ENCODE measurements at regions not wholly inside any gene's neighbourhood (a gene's known extent, or its start where the extent isn't known, plus 50 kb on each side); places are given as distances from the start of the nearest gene placed in this dataset.

- no peak overlapping the region for H3K4me3 ChIP-seq (replicated peaks; ENCODE audit: low read depth, low read length)
- no peak for DNase-seq (ENCODE audit: extremely low read depth, low read depth)
- TF ChIP-seq CTCF (IDR thresholded peaks at IDR 0.05; ENCODE audit: low read depth, low read length, missing control alignments): no peak
Measured at GRCh38 chr10:9825491-9826018, 1192.1 kb upstream of the CELF2 start.

- H3K4me3 ChIP-seq (replicated peaks; ENCODE audit: low read depth, low read length): no peak overlapping the region
- no peak for TF ChIP-seq CTCF (IDR thresholded peaks at IDR 0.05; ENCODE audit: low read depth, low read length, missing control alignments)
- DNase-seq (ENCODE audit: extremely low read depth, low read depth): no peak
Measured at GRCh38 chr10:9828110-9828509, 1189.6 kb upstream of the CELF2 start.

- DNase-seq (ENCODE audit: extremely low read depth, low read depth): no peak
- TF ChIP-seq CTCF (IDR thresholded peaks at IDR 0.05; ENCODE audit: low read depth, low read length, missing control alignments): no peak
- no peak overlapping the region for H3K4me3 ChIP-seq (replicated peaks; ENCODE audit: low read depth, low read length)
Measured at GRCh38 chr10:9833942-9834341, 1183.7 kb upstream of the CELF2 start.

GRCh38 chr10:9834434-9834833 is 1183.2 kb upstream of the CELF2 start:
- no peak overlapping the region for H3K4me3 ChIP-seq (replicated peaks; ENCODE audit: low read depth, low read length)
- no peak for DNase-seq (ENCODE audit: extremely low read depth, low read depth)
- TF ChIP-seq CTCF (IDR thresholded peaks at IDR 0.05; ENCODE audit: low read depth, low read length, missing control alignments): no peak

GRCh38 chr10:9845075-9845474 is 1172.6 kb upstream of the CELF2 start:
- TF ChIP-seq CTCF (IDR thresholded peaks at IDR 0.05; ENCODE audit: low read depth, low read length, missing control alignments): no peak
- DNase-seq (ENCODE audit: extremely low read depth, low read depth): no peak

GRCh38 chr10:9848278-9848677 is 1169.4 kb upstream of the CELF2 start:
- no peak for DNase-seq (ENCODE audit: extremely low read depth, low read depth)
- TF ChIP-seq CTCF (IDR thresholded peaks at IDR 0.05; ENCODE audit: low read depth, low read length, missing control alignments): no peak
- H3K4me3 ChIP-seq (replicated peaks; ENCODE audit: low read depth, low read length): no peak overlapping the region

More at GRCh38 chr10:9845075-9845474, 1172.6 kb upstream of the CELF2 start:
- H3K4me3 ChIP-seq (replicated peaks; ENCODE audit: low read depth, low read length): no peak overlapping the region

- no peak overlapping the region for H3K4me3 ChIP-seq (replicated peaks; ENCODE audit: low read depth, low read length)
- TF ChIP-seq CTCF (IDR thresholded peaks at IDR 0.05; ENCODE audit: low read depth, low read length, missing control alignments): no peak
- no peak for DNase-seq (ENCODE audit: extremely low read depth, low read depth)
Measured at GRCh38 chr10:9848981-9849380, 1168.7 kb upstream of the CELF2 start.
